Suppressor macrophage treated with lipopolysaccharide for 1 hour (primary cell): ENCODE measurements at regions not wholly inside any gene's neighbourhood (a gene's known extent, or its start where the extent isn't known, plus 50 kb on each side); places are given as distances from the start of the nearest gene placed in this dataset.
"Not testable (repeated sequence)": the region's sequence is repeated elsewhere in the genome, so short reads cannot be mapped to it uniquely, and the experiment has no call there.

Source experiments
- DNase-seq, 3 donors: peaks; one replicate each; pipeline ENCODE4 v3.0.0-alpha.2; 2020 to 2022

DNA sequence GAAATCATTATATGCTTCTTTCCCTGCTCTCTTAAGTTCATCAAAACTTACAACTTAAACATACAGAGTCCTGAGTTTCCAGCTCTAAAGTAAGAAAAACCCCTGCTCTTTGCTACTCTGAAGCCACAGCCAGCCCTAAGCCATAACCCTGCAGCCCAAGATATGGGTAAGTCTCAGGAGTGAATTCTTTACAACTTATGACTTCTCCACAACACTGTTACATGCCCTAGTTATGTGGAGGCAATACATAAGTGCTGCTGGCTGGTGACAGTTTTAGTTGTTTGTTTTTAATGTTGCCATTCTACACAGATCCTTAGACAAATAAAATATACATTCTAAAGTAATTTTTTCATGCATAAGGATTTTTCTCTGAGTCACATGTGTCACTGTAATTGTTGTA lies 100.2 kb downstream of the FBXO8 start:
- DNase-seq, result no peak

DNA sequence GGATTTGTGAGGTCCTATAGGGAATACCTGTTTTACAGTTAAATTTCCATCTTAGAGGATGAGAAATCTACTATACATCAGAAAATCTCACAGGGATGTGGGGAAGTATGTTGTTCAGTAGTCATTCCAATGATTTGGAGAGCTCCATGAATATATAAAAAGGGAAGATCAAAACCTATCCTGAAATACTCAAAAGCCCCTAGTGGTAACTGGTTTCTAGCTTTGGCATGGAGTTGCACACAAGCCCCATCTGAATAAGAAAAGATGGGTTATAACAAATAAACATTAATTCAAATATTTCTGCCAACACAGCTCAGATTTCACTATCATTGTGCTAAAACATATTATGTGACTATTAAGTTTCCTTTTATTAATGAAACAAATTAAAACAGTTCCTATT lies 101.6 kb downstream of the FBXO8 start:
- no peak for DNase-seq

DNA sequence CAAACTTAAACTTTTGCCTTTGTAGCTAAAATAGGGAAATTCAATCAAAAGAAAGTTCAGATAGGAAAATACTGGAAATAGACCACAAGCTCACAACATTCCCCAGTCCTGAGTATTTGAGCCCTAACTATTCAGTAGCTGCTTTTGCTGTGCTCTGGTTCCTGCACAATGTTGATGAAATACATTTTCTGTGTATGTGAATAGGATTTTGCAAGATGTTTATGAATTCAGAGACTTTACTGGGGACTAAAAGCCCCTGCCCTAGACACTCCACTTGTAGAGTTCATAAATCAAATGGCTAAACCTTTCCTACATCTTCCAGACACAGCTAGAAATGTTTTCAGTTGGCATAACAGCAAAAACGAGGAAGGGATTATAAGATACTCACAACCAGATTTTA lies 105.9 kb downstream of the FBXO8 start:
- no peak for DNase-seq

DNA sequence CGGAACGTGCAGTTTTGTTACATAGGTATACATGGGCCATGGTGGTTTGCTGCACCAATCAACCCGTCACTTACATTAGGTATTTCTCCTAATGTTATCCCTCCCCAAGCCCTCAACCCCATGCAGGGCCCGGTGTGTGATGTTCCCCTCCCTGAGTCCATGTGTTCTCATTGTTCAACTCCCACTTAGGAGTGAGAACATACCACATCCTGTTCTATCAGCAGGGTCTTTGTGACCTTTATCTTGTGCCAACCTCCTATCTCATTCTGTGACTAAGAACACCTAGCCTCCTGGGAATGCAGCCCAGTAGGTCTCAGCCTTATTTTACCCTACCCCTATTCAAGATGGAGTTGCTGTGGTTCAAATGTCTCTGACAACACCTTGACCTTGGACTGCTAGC lies 107.6 kb downstream of the FBXO8 start:
- not testable (repeated sequence) for DNase-seq

DNA sequence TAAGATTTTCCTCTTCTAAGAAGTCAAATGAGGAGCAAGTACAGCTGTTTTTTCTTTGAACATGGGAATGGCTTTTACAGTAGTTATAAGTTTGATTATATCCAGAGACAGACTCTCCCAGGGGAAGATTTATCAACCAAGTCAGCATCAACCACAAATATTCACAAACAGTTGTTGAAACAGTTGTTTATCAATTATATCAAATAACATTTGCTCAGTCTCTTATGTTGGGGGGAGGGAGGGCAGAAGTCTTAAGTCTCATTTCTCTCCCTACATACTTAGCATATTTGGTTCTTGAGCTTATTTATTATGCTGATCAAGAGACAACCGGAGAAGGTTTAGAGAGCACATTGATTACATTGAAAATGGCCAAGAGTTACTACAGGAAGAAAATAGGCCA lies 110.1 kb downstream of the FBXO8 start:
- no peak for DNase-seq

DNA sequence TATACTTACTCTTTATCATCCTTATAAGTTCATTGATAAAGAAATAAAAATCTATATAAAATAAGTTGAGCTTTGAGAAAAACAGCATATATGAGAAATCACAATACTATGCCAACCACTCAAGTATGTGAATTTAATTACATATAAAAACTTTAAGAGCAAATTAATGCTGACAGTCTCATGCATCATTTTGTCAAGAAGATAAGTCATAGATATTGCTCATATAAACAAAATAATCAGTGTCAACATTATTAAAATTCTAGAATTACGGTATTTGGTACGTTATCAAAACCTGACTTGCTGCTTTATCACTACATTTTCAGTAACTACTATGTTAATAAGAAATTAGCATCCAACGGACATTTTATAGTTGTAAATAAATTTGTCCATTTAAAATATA lies 111.2 kb downstream of the FBXO8 start:
- DNase-seq, result no peak

DNA sequence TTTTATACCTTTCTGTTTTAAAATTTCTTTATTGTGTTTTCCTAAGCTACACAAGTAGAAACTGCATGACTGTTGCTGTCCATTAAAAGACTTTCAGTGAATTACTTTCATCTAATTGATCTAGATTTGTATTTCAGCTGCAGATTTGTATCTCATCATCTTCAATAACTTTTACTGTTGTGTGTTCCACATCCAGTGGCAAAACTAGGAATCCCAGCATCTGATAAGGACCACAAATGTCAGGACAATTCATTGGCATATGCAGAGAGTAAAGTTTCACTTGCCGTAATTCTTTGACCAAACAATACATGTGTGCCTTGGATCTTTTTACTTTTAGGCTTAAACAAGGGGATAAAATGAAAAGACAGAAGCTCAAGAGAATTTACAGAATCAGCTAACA lies 112.6 kb downstream of the FBXO8 start:
- DNase-seq, result no peak

DNA sequence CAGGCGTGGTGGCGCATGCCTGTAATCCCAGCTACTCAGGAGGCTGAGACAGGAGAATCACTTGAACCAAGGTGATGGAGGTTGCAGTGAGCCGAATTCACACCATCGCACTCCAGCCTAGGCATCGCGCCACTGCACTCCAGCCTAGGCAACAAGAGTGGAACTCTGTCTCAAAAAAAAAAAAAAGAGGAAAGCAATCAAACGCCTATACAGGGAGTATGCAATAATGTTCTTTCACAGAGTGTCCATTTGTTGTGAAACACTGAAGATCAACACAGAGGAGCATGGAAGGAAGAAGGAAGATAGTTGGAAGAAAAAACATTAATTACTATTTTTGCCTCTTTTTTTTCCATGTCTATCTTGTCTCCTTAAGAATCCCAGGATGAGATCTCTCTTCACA lies 113.4 kb downstream of the FBXO8 start:
- DNase-seq, result no peak

DNA sequence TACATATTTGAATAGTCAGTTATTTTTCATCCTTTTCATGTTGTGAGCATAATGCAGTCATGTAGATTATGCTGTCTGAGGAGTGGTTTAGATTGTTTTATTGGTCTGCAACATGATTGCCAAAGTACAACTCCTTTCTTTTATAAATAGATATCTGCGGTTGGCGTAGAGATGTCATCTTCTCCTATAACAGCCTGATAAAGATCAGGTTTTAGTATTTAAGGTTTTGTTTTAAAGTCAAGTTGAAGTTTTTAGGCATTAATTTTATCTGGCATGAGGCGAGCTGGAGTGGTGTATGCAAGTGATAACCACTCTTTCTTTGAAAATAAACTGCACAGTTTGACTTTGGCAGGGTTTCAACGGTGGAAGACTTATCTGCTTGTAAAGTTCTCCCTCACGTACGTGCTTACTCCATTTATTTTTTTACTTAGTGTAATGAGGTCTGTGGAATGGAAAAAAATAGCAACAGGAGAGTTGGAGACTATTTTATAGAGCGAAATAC lies 126.3 kb downstream of the FBXO8 start:
- DNase-seq, result no peak

DNA sequence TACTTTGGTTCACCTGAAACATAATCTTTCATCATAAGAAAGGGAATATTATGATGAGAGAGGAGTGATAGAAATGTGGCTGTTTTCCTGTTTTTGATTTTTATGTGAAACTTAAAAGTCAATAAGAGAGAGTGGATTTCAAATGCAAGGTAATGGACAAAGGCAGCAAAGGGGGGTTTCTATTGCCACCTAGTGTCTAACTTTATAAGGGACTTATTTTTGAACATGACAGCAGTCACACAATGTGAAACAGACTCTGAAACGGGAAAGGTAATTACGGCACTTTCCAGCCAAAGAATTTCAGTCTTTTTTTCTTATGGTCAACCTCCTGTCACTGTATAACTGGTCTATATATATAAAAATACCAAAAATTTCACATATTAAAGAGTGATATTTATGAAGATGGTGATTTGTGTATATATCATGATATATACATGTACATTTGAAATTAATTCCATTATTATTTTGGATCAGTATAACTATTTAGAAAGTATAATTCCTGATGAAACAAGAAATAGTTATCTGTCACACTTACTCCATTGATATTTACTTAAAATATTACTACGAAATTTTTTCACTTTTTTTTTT lies 127.1 kb downstream of the FBXO8 start:
- peak; percentile 41 to 50 (median 42) for DNase-seq

DNA sequence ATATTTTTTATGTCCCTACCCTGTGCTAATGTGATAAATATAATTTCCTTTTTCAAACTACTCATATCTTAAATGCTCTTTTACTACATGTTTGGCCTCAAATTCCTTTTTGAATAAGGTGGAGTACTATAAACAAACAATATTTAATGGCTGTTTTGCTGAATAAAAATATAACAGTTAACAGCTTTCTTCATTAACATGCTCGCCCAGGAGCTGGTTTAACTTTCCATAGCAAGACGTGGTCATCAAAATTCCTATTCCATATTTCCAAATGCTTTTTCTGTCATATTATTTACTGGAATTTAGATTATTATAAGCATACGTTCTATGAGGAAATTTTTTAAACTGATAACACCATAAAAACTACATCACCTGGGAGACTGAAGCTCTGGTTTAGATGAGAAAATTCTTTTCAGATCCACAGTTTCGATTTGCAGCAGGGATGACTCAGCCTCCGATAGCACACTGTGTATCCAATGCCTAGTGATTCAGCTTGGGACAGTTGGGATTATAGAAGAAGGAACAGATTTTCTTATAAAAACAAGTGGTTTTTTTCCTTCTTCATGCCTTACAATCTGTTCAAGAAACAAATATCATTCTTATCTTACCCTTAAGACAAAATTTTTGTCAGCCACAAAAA lies 129.1 kb downstream of the FBXO8 start:
- DNase-seq, result no peak

DNA sequence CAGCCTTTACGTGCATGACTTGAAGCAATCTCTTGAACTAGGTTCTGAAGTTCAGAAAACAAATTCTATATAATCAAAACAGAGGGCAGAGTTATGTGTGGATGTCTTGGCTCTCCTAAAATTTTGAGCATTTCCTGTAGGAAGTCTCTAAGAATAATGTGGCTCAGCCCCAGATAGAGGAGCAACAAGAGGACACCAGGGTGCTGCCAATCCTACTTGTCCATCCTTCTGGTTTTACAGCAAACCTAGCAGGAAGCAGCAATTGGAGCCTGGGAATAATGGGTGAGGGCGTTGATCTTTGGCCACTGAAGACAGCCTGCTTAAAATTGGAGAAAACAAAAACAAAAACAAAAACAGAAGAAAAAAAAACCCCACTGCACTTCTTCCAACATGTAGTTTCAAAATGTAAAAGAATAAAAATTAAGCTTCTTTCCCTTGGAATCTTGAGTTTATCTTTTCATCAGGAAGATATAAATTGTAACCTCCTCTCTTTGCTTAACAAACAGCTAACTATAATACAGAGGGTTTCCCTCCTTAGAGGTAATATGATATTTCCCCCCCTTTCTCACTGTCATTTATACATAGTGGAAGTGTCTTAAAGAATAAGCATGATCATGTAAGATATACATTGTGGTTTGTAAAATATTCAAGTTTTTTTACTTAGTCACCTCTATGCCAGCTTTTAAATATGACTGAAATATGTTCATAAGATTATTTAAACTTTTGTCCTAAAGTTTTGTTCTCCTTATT lies 130.6 kb downstream of the FBXO8 start:
- no peak for DNase-seq

DNA sequence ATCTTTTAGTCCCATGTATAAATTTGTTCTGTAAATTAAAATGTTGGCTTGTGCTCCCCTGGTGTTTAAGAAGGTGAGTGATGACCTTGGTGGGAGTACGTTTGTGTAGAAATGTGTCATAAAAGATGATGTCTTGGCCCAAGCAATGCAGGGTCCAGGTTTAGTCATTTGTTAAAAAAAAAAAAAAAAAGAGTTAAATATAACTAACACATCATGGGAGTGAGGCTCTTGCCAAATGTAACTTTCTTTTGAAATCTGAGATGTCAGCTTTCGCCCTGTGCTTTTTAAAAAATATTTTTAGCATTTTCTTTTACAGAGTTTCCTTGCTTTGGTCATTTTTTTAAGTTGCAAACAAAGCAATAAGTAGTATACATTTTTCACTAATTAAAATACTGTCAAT lies 135.6 kb downstream of the FBXO8 start:
- DNase-seq, result no peak

DNA sequence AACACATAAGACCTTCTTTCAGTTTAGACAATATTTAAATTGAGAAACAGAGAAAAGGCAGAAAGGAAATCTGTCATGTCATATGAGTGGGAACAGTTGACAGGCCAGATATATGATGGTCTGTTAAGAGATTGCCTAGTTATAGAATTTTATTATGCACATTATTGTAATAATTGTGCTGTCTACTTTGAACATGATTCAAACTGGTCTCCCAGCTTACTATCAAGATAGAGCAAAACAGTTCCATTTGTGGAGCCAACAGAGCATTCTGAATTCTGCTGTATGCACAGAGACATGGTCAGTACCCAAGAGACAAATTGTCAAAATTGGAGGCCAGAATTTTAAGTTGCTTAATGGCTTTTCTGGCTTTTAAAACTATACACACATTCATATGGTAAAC lies 139.4 kb downstream of the FBXO8 start:
- DNase-seq, result no peak

DNA sequence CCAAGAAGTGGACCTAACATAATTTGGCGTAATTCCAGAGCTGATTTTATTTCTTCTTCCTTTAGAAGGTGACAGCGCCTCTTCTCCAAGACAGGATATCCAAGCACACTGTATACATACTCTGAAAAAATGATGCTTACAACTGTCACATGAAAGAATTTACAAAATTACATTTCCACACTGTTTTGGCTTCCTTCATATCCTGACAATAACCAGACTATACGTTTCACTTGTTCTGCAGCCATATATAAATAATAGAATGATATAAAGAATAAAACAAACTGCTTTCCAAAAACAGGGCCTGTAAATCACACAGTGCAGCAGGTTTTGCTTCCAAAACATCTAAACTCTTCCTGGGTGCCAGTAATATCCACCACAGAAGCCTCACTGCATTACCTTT lies 141.6 kb downstream of the FBXO8 start:
- no peak for DNase-seq

DNA sequence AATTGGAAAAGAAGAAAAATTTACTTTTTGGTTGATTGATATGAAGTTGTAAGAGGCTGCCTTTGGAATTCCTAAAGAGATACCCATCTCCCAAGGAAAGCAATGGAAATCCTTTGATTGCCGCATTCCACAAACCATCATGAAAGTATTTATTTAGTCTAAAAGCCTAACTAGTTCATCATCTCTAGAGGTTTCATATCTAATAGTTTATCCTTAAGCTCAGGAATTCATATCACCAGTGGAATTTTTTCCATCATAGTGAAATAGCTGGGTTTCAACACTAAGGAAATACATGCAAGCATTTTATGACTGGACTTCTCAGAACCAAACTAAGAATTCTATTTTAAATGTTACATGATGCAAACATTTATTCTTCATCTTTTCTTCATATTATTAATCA lies 144.9 kb downstream of the FBXO8 start:
- no peak for DNase-seq

DNA sequence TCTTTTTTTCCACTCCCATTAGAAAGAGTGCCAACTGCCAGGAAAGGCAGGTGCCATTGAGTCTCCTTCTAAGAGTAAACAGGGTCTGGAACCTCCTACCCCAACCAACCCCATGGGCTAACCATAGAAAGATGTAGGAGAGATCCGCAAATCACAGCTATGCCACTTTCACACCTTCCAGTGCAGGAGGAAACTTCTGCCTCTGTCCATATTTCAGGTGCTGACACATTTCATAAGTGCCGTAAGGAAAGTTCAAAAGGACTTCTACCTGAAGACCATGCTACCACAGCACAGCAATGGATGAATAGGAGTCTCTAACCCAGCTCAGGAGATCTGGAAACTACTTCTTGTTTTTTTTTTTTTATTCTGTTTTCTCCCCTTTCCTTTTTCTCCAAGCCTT lies 145.8 kb downstream of the FBXO8 start:
- DNase-seq, result no peak

DNA sequence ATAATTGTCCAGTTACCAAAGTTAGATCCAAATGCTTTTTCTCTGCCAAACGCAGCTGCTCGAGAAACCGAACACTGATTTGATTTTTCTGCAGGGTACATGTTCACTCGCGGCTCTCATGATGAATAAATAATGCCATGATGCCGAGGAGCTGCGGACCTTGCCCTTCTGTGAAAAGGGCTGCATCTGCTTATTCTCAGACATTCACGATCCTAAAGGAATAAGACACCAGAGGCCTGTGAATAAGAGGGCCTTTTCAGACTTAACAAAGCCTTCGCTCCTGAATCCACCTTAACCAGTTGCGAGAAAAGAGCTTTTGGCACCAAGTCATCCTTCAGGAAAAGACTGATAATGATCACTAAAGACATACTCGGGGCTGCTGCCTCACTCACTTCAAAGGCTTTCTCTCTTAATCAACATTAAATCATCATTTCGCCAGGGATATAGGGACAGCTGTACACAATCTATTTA lies 147.5 kb downstream of the FBXO8 start:
- no peak for DNase-seq

DNA sequence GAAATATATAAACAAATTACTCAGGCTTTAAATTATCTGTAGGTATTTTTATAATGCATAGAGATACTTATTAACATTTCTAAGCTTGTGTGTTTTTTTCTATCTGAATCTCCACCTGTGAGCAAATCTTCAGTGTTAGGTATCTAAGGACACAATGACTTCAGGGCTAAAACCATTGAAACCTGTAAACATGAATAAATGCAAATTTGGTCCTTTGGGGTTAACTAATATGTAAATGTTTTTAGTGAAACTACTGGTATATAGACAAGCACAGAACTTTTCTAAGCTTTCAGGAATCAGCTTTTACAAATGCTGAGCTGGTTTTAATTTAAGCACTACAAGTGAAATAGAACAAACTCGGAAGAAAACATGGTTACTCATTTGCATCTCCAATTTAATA lies 147.9 kb downstream of the FBXO8 start:
- DNase-seq, result no peak

DNA sequence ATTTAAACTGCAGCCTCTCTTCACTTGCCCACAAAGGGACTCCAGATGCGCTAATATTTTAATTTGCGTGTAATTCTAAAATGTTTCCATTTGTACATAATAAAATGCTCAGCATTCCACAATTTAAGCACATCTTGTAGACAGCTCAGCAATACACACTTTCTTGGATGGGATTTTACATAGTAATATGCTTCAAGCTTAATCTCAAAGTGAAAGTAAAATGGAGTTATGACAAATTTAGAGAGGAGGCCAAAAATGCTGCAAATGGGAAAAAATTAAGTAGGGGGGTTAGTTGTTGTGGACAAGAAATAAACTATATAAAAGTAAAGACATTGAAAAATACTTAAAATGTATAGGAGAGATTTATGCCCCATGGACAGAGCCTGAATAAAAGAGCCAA lies 149.1 kb downstream of the FBXO8 start:
- DNase-seq, result no peak

DNA sequence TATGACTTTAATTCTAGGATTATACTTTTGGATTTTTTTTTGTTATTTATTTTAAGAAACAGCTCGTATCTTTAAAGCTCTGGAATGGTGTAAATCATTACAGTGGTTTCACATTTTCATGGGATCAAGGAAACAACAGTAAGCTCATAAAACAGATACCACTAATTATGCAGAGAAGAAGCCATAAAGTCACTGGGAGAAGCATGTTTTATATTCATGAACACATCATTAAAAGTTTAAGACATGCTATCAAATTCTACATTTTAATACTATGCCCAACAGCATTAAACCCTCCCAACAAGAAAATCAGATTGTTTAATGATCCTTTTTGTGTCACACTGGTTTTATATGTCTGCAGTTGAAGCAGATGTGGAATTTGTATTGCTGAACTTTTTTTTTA lies 149.9 kb downstream of the FBXO8 start:
- no peak for DNase-seq

DNA sequence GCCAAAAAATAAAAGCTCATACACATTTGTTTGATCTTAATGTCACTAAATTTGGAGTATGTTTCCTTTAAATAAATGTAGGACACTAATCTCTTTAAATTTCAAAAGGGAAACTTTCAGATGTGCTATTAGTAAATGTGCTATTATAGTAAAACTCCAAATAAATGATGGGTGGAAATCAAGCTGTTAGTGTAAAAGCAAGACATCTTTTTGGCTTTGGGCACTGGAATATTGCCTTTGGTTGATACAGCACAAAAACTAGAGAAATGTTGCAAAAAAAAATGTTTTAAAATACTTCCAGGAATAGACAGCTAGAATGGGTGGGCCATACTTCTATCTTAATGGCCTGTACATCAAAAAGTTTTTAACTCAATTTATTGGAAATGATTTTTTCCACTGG lies 151.6 kb downstream of the FBXO8 start:
- no peak for DNase-seq

DNA sequence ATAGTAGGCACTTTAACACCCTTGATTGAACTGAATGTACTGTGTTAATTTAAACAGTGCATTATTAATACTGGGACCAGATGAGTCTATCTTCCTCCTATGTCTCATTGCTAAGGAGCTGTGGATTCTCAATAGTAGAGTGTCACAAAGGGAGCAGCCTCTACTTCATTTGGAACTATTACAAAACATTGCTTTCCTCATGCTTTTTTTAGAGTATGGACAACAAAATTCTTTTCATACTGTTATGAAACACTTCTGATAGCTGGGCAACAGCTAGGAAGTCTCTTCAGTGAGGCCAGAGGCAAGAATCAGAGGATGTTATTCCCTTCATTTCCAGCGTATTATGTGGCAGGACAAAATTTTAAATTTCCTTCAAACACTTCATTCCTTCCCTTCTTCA lies 160.8 kb downstream of the FBXO8 start:
- DNase-seq, result no peak
